ENCODE measurements at regions not wholly inside any gene's neighbourhood (a gene's known extent, or its start where the extent isn't known, plus 50 kb on each side); places are given as distances from the start of the nearest gene placed in this dataset.

DNA sequence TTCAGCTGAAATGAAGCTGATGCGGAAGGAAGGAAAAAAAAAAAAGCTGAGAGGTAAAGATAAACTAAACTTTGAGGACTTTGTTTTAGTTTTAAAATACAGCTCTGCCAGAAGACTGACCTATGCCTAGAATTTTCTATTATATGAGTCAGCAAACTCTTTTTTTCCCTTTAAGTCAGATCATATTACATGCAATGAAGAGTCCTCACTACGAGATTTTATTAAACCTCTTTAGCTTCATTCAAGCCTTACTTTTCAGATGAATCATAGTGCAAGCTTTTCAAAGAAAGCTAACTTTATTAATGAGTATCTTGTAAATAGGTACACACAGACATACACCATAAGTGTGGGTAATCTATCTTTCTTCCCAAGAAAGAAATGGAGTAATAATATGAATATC, 57.8 kb upstream of the FSCB start:
- H3K27ac Mint-ChIP-seq: no peak overlapping the region
- H3K36me3 Mint-ChIP-seq: no peaks in the 10 kb centered on the region
- no peak overlapping the region for H3K4me3 Mint-ChIP-seq
- no peaks in the 10 kb centered on the region for H3K4me1 Mint-ChIP-seq
- ATAC-seq: no peak
- H3K9me3 Mint-ChIP-seq: peaks cover 3% of the 10 kb centered on the region
- H3K27me3 Mint-ChIP-seq: no peaks in the 10 kb centered on the region
